HepG2 (cell line): ENCODE measurements at regions not wholly inside any gene's neighbourhood (a gene's known extent, or its start where the extent isn't known, plus 50 kb on each side); places are given as distances from the start of the nearest gene placed in this dataset.

Experiments
- ATAC-seq: fragments of 200-7000 bp; cut with Tn5 transposase; 3 replicates; pipeline ENCODE4 v1.9.1; 2020; ENCODE audit warnings: mild to moderate bottlenecking, moderate library complexity
- BruUV-seq: library from RNA; stranded (reverse); fragments of 400-500 nt; replicated peaks from 2 replicates; lab custom pipeline; 2021; lab: Mats Ljungman, UMichigan
- CTCF ChIA-PET: fragments of 300-600 bp; formaldehyde crosslinking; extraction: SDS; loops from one replicate; lab custom pipeline; 2021; ENCODE audit warnings: low total read pairs, inconsistent platforms, low intra/inter-chr PET ratio; lab: Yijun Ruan, JAX
- POLR2A ChIA-PET: fragments of 350-600 bp; sonication (Branson Sonifier 250); formaldehyde crosslinking; loops from one replicate; lab custom pipeline; 2020; ENCODE audit warnings: antibody characterized with exemption, inconsistent platforms; lab: Yijun Ruan, JAX
- DNase-seq: peaks from one replicate; pipeline ENCODE4 v3.0.0-alpha.2; 2015; ENCODE audit warnings: low spot score
- FAIRE-seq: peaks from 3 replicates; lab custom pipeline; 2011; peaks lifted over from hg19 to GRCh38; lab: Jason Lieb, UNC
- H2AFZ ChIP-seq: one replicate; pipeline ENCODE4 v1.6.1; 2011; ENCODE audit warnings: low read length, inconsistent platforms
- H3K27ac ChIP-seq: fragments of 300-600 bp; 3 replicates; pipeline ENCODE4 v1.8.0; 2011; ENCODE audit warnings: mixed run types, mild to moderate bottlenecking, mixed read lengths, low read length, inconsistent platforms; ENCODE audit not compliant: insufficient read depth; ENCODE audit errors: extremely low read length
- H3K27me3 ChIP-seq, 2 experiments: fragments of 200-600 bp in 1 of 2; 2 replicates in 1 of 2; 3 replicates in 1 of 2; pipeline versions ENCODE4 v1.6.0 to v1.8.0; 2011; ENCODE audit warnings: low read length in 2 of 2, mild to moderate bottlenecking in 2 of 2, moderate library complexity in 2 of 2, inconsistent platforms in 1 of 2; ENCODE audit not compliant: insufficient read depth in 2 of 2, control insufficient read depth in 1 of 2
- H3K36me3 ChIP-seq, 2 experiments: fragments of 200-600 bp in 1 of 2; replicated peaks in 1 of 2; 2 replicates in 1 of 2; 3 replicates in 1 of 2; pipeline versions ENCODE4 v1.5.1 to v1.8.0; 2011; ENCODE audit warnings: low read length in 2 of 2, inconsistent platforms in 1 of 2; ENCODE audit not compliant: insufficient read depth in 2 of 2, control insufficient read depth in 1 of 2
- H3K4me1 ChIP-seq: 2 replicates; pipeline ENCODE4 v1.5.1; 2012; ENCODE audit warnings: low read length, inconsistent platforms; ENCODE audit not compliant: insufficient read depth
- H3K4me2 ChIP-seq: 2 replicates; pipeline ENCODE4 v1.6.0; 2011; ENCODE audit warnings: low read depth, low read length, inconsistent platforms
- H3K4me3 ChIP-seq, 3 experiments: fragments of 200-600 bp in 1 of 3; sonication (generic), shearing (Covaris generic) in 1 of 3; replicated peaks in 1 of 3; 2 replicates each; pipeline ENCODE4 v1.5.1; 2011 to 2016; ENCODE audit warnings: low read length in 3 of 3, inconsistent platforms in 2 of 3, low read depth in 2 of 3, mild to moderate bottlenecking in 2 of 3, control low read depth in 1 of 3, mixed read lengths in 1 of 3; ENCODE audit not compliant: insufficient read depth in 1 of 3
- H3K79me2 ChIP-seq: one replicate; pipeline ENCODE4 v1.6.1; 2011; ENCODE audit warnings: low read length, inconsistent platforms; ENCODE audit not compliant: insufficient read depth
- H3K9ac ChIP-seq: 2 replicates; pipeline ENCODE4 v1.6.0; 2011; ENCODE audit warnings: mild to moderate bottlenecking, low read depth, low read length, inconsistent platforms; ENCODE audit not compliant: insufficient read depth
- H3K9me3 ChIP-seq: 2 replicates; pipeline ENCODE4 v1.5.1; 2012; ENCODE audit warnings: mild to moderate bottlenecking, low read length
- H4K20me1 ChIP-seq: 2 replicates; pipeline ENCODE4 v1.6.0; 2011; ENCODE audit warnings: inconsistent platforms, mild to moderate bottlenecking, low read length, moderate library complexity; ENCODE audit not compliant: insufficient read depth
- ADNP ChIP-seq: sonication (generic); formaldehyde crosslinking; IDR thresholded peaks from 2 replicates; pipeline ENCODE4 v1.4.0; 2020; ENCODE audit warnings: missing genetic modification reagents
- ATM ChIP-seq: fragments of 450-650 bp; IDR thresholded peaks from 2 replicates; pipeline ENCODE4 v1.7.1; 2017; ENCODE audit warnings: mild to moderate bottlenecking, borderline replicate concordance
- CHD2 ChIP-seq: IDR thresholded peaks from 2 replicates; pipeline ENCODE4 v1.6.1; 2011; ENCODE audit warnings: low read depth, low read length, improper control_type of control experiment
- ELF1 ChIP-seq: sonication (generic); formaldehyde crosslinking; IDR thresholded peaks from 2 replicates; pipeline ENCODE4 v1.4.0; 2020; ENCODE audit warnings: missing genetic modification reagents
- ELF3 ChIP-seq: IDR thresholded peaks from 2 replicates; pipeline ENCODE4 v1.6.1; 2016; ENCODE audit warnings: missing genetic modification reagents, missing compliant biosample characterization
- NFIB ChIP-seq: sonication (generic); formaldehyde crosslinking; IDR thresholded peaks from 2 replicates; pipeline ENCODE4 v1.9.0; 2021; ENCODE audit warnings: missing genetic modification reagents, mild to moderate bottlenecking, borderline replicate concordance
- SPEN ChIP-seq: sonication (generic); formaldehyde crosslinking; IDR thresholded peaks from 2 replicates; pipeline ENCODE4 v1.5.1; 2020; ENCODE audit warnings: low read depth, mild to moderate bottlenecking, missing genetic modification reagents
- YY1 ChIP-seq: IDR thresholded peaks from 2 replicates; pipeline ENCODE4 v1.6.1; 2011; ENCODE audit warnings: low read length, low read depth, moderate library complexity, mild to moderate bottlenecking; ENCODE audit not compliant: insufficient read depth, insufficient replicate concordance
- ZNF446 ChIP-seq: sonication (generic); formaldehyde crosslinking; IDR thresholded peaks from 2 replicates; pipeline ENCODE4 v1.5.0; 2020; ENCODE audit warnings: mild to moderate bottlenecking, missing genetic modification reagents
- ZNF749 ChIP-seq: sonication (generic); formaldehyde crosslinking; IDR thresholded peaks from 2 replicates; pipeline ENCODE4 v1.8.0; 2022; ENCODE audit warnings: mild to moderate bottlenecking, missing genetic modification reagents, moderate library complexity, borderline replicate concordance
- WGBS: methylation state at CpG from one replicate; pipeline ENCODE4 v1.1.6; 2017; ENCODE audit warnings: low lambda C conversion rate; 5-methylcytosine and 5-hydroxymethylcytosine counted together
- in situ Hi-C: cut with HindIII; loops from 2 replicates; pipeline ENCODE4 v1.10.0; 2017; ENCODE audit warnings: low pct_unique_long_range_greater_than_20kb; ENCODE audit not compliant: extremely low pct_ligation_motif_present
- intact Hi-C: fragments of 100-400 bp; cut with micrococcal nuclease; formaldehyde crosslinking; loops from one replicate; pipeline ENCODE4 v1.10.0; 2022; ENCODE audit not compliant: unreplicated experiment
- TF ChIP-seq, protein P1 (sequence below): sonication (generic); formaldehyde crosslinking; IDR thresholded peaks from 2 replicates; pipeline ENCODE4 v1.4.0; 2020; ENCODE audit warnings: low read depth, mild to moderate bottlenecking, missing genetic modification reagents
- TF ChIP-seq, protein P2 (sequence below): sonication (generic); formaldehyde crosslinking; IDR thresholded peaks from 2 replicates; pipeline ENCODE4 v1.4.0; 2020; ENCODE audit warnings: mild to moderate bottlenecking, missing genetic modification reagents

DNA sequence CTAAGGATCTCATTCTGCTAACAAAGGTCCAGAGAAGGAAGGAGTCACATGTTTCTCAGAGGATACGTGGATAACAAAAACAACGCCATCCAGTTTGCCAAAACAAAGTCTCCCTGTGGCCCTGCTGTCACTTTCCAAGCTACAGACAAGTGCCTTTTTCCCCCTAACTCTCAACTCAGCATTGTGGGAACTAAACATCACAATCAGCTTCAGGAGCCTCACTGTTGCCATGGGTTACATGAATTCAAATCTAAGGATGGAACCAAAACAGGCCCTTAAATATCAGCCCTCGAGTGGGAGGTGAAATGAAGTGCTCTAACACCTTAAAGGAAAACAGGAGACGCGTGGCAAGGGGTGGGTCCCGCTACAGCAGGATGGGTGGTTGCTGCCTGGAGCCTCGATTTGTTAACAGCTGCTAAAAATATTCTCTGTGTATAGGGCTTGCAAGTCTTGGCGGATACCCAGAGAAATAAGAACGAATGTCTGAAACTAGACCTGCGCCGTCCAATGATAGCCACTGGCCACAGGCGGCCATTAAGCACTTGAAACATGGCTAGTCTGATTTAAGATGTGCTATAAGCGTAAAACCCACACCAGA is 66.4 kb upstream of the SOD1 start:
- ChIA-PET CTCF (no interaction called here), POLR2A (no interaction called here)
- H3K4me1 ChIP-seq, result peaks cover 13% of the 10 kb centered on the region
- ATAC-seq, result no peak
- no peaks in the 10 kb centered on the region for H3K36me3 ChIP-seq
- intact Hi-C loops, result no loop called here
- H3K4me3 ChIP-seq, result no peak overlapping the region
- H3K27ac ChIP-seq, result no peak overlapping the region
- no peak for TF ChIP-seq ELF1 (CRISPR knock-in tag)
- TF ChIP-seq CHD2, result no peak
- TF ChIP-seq ELF3 (CRISPR knock-in tag), result no peak
- no peak for TF ChIP-seq SPEN (CRISPR knock-in tag)
- TF ChIP-seq ADNP (CRISPR knock-in tag), result no peak
- TF ChIP-seq YY1, result no peak
- no peak for TF ChIP-seq ZNF446
- TF ChIP-seq ATM, result no peak
- TF ChIP-seq NFIB (CRISPR knock-in tag), result no peak
- TF ChIP-seq ZNF749 (CRISPR knock-in tag), result no peak
- TF ChIP-seq, protein P1, sequence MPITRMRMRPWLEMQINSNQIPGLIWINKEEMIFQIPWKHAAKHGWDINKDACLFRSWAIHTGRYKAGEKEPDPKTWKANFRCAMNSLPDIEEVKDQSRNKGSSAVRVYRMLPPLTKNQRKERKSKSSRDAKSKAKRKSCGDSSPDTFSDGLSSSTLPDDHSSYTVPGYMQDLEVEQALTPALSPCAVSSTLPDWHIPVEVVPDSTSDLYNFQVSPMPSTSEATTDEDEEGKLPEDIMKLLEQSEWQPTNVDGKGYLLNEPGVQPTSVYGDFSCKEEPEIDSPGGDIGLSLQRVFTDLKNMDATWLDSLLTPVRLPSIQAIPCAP (CRISPR knock-in tag), result no peak
- TF ChIP-seq, protein P2, sequence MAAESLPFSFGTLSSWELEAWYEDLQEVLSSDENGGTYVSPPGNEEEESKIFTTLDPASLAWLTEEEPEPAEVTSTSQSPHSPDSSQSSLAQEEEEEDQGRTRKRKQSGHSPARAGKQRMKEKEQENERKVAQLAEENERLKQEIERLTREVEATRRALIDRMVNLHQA (CRISPR knock-in tag), result no peak
- in situ Hi-C loops, result no loop called here
- 38% methylated on average over 13 of the region's 13 CpGs for WGBS
- no peak overlapping the region for H2AFZ ChIP-seq
- H3K9ac ChIP-seq, result no peak overlapping the region
- H3K79me2 ChIP-seq, result no peaks in the 10 kb centered on the region
- no peak for DNase-seq
- no peaks in the 10 kb centered on the region for H3K27me3 ChIP-seq
- BruUV-seq, result no TSS peak
- no peak for FAIRE-seq
- no peaks in the 10 kb centered on the region for H3K9me3 ChIP-seq
- no peak overlapping the region for H3K4me2 ChIP-seq
- H4K20me1 ChIP-seq, result no peaks in the 10 kb centered on the region
